RWPE2 (cell line): ENCODE measurements at regions not wholly inside any gene's neighbourhood (a gene's known extent, or its start where the extent isn't known, plus 50 kb on each side); places are given as distances from the start of the nearest gene placed in this dataset.

Experiments used
- ATAC-seq: fragments of 200-7000 bp; cut with Tn5 transposase; 3 replicates; pipeline ENCODE4 v1.9.1; 2021; ENCODE audit warnings: low read depth
- DNase-seq: peaks from one replicate; pipeline ENCODE4 v3.0.0-alpha.2; 2020; ENCODE audit warnings: low spot score
- H3K27ac ChIP-seq: fragments of 450-650 bp; 2 replicates; pipeline ENCODE4 v1.5.1; 2017; ENCODE audit warnings: mild to moderate bottlenecking; ENCODE audit not compliant: poor library complexity, severe bottlenecking
- H3K27me3 ChIP-seq: fragments of 250-450 bp; sonication (Bioruptor Pico); 2 replicates; pipeline ENCODE4 v1.5.1; 2021; ENCODE audit warnings: mild to moderate bottlenecking, moderate library complexity; ENCODE audit not compliant: insufficient read depth, poor library complexity, severe bottlenecking
- H3K36me3 ChIP-seq: fragments of 250-450 bp; sonication (Bioruptor Pico); 2 replicates; pipeline ENCODE4 v1.5.1; 2020; ENCODE audit warnings: low read depth, mild to moderate bottlenecking, moderate library complexity
- H3K4me1 ChIP-seq: fragments of 250-450 bp; sonication (Bioruptor Pico); 2 replicates; pipeline ENCODE4 v1.5.1; 2021; ENCODE audit warnings: mild to moderate bottlenecking, moderate library complexity; ENCODE audit not compliant: insufficient read depth, poor library complexity, severe bottlenecking
- H3K4me3 ChIP-seq: fragments of 250-450 bp; sonication (Bioruptor Pico); 2 replicates; pipeline ENCODE4 v1.5.1; 2021; ENCODE audit warnings: mild to moderate bottlenecking, moderate library complexity; ENCODE audit not compliant: severe bottlenecking
- H3K9me3 ChIP-seq: fragments of 250-450 bp; sonication (Bioruptor Pico); 2 replicates; pipeline ENCODE4 v1.5.1; 2021; ENCODE audit warnings: mild to moderate bottlenecking, moderate library complexity; ENCODE audit not compliant: severe bottlenecking
- CTCF ChIP-seq: fragments of 450-650 bp; IDR thresholded peaks from one replicate; pipeline ENCODE4 v1.5.1; 2017; ENCODE audit warnings: mild to moderate bottlenecking, moderate library complexity; ENCODE audit not compliant: poor library complexity, severe bottlenecking

GRCh38 chr13:46479283-46479682 is 73.7 kb upstream of the LRCH1 start:
- DNase-seq: no peak
- H3K9me3 ChIP-seq: no peaks in the 10 kb centered on the region
- no peak for TF ChIP-seq CTCF
- ATAC-seq: no peak
- H3K27me3 ChIP-seq: no peaks in the 10 kb centered on the region
- H3K4me1 ChIP-seq: no peaks in the 10 kb centered on the region
- H3K36me3 ChIP-seq: no peaks in the 10 kb centered on the region
- no peak overlapping the region for H3K4me3 ChIP-seq
- H3K27ac ChIP-seq: no peak overlapping the region

GRCh38 chr13:46478651-46479050 is 74.3 kb upstream of the LRCH1 start:
- no peaks in the 10 kb centered on the region for H3K27me3 ChIP-seq
- DNase-seq (no peak), ATAC-seq (no peak)
- no peak overlapping the region for H3K27ac ChIP-seq
- no peak for TF ChIP-seq CTCF
- H3K4me1 ChIP-seq: no peaks in the 10 kb centered on the region
- H3K9me3 ChIP-seq: no peaks in the 10 kb centered on the region
- no peaks in the 10 kb centered on the region for H3K36me3 ChIP-seq
- H3K4me3 ChIP-seq: no peak overlapping the region

- H3K27ac ChIP-seq: no peak overlapping the region
- DNase-seq (no peak), ATAC-seq (no peak)
- H3K4me3 ChIP-seq: no peak overlapping the region
- no peaks in the 10 kb centered on the region for H3K36me3 ChIP-seq
- H3K27me3 ChIP-seq: no peaks in the 10 kb centered on the region
- H3K4me1 ChIP-seq: no peaks in the 10 kb centered on the region
- no peaks in the 10 kb centered on the region for H3K9me3 ChIP-seq
- no peak for TF ChIP-seq CTCF
Measured at GRCh38 chr13:46476174-46476573, 76.8 kb upstream of the LRCH1 start.

- H3K9me3 ChIP-seq: no peaks in the 10 kb centered on the region
- H3K4me1 ChIP-seq: no peaks in the 10 kb centered on the region
- H3K27ac ChIP-seq: no peak overlapping the region
- H3K36me3 ChIP-seq: no peaks in the 10 kb centered on the region
- no peaks in the 10 kb centered on the region for H3K27me3 ChIP-seq
- no peak for TF ChIP-seq CTCF
- ATAC-seq (no peak), DNase-seq (no peak)
- no peak overlapping the region for H3K4me3 ChIP-seq
Measured at GRCh38 chr13:46475541-46475991, 77.4 kb upstream of the LRCH1 start.

GRCh38 chr13:46473806-46474205 is 79.2 kb upstream of the LRCH1 start:
- DNase-seq: no peak
- Histone ChIP-seq H3K4me1 (peaks cover 6% of the 10 kb centered on the region), H3K4me3 (no peak overlapping the region), H3K36me3 (no peaks in the 10 kb centered on the region), H3K27ac (no peak overlapping the region), H3K9me3 (no peaks in the 10 kb centered on the region), H3K27me3 (no peaks in the 10 kb centered on the region)
- no peak; the same call in 2 of the 3 replicates for ATAC-seq
- no peak for TF ChIP-seq CTCF
